Testis (tissue), 2 donors: ENCODE measurements at regions not wholly inside any gene's neighbourhood (a gene's known extent, or its start where the extent isn't known, plus 50 kb on each side); places are given as distances from the start of the nearest gene placed in this dataset.

Source experiments
- DNase-seq: peaks from one replicate; pipeline ENCODE4 v3.0.0-alpha.2; 2019
- H3K27ac ChIP-seq, 2 donors: fragments of 200-600 bp; sonication (generic); one replicate each; pipeline ENCODE4 v1.5.1; 2019
- H3K27me3 ChIP-seq: fragments of 200-600 bp; sonication (generic); one replicate; pipeline ENCODE4 v1.5.1; 2019
- H3K36me3 ChIP-seq: fragments of 200-600 bp; sonication (generic); one replicate; pipeline ENCODE4 v1.5.1; 2017; ENCODE audit warnings: low read depth; ENCODE audit errors: missing control alignments
- H3K4me1 ChIP-seq: fragments of 200-600 bp; sonication (generic); one replicate; pipeline ENCODE4 v1.5.1; 2019
- H3K4me3 ChIP-seq, 2 donors: fragments of 200-600 bp; sonication (generic); one replicate each; pipeline ENCODE4 v1.5.1; 2017 to 2019
- H3K9me3 ChIP-seq: fragments of 200-600 bp; sonication (generic); one replicate; pipeline ENCODE4 v1.5.1; 2017
- CTCF ChIP-seq, 3 experiments: fragments of 450-650 bp in 2 of 3; fragments of 200-600 bp in 1 of 3; sonication (generic) in 1 of 3; IDR thresholded peaks; one replicate each; pipeline ENCODE4 v1.5.1; 2016 to 2019; ENCODE audit warnings: antibody characterized with exemption in 3 of 3, mild to moderate bottlenecking in 2 of 3, moderate library complexity in 1 of 3
- POLR2A ChIP-seq: fragments of 450-650 bp; IDR thresholded peaks from one replicate; pipeline ENCODE4 v1.6.1; 2017; ENCODE audit warnings: antibody characterized with exemption, mild to moderate bottlenecking, moderate library complexity
- WGBS, 2 donors: methylation state at CpG; one replicate each; pipeline ENCODE4 v1.1.5; 2018; 5-methylcytosine and 5-hydroxymethylcytosine counted together
- intact Hi-C: fragments of 100-400 bp; cut with DNase I; formaldehyde crosslinking; loops from one replicate; pipeline ENCODE4 v1.15.1; 2023; ENCODE audit warnings: low total_unique reads

GRCh38 chr6:95795927-95796326 is 218.6 kb downstream of the MANEA start:
- no peak overlapping the region for H3K27ac ChIP-seq
- H3K36me3 ChIP-seq, result no peaks in the 10 kb centered on the region
- no peaks in the 10 kb centered on the region for H3K27me3 ChIP-seq
- no peak overlapping the region for H3K4me3 ChIP-seq
- TF ChIP-seq CTCF (IDR thresholded peaks at IDR 0.05), result no peak
- TF ChIP-seq POLR2A, result no peak
- no peaks in the 10 kb centered on the region for H3K4me1 ChIP-seq
- intact Hi-C loops, result no loop called here
- no peak for DNase-seq
- no peaks in the 10 kb centered on the region for H3K9me3 ChIP-seq

GRCh38 chr6:95797054-95797453 is 218.7 kb upstream of the FUT9 start:
- TF ChIP-seq CTCF (IDR thresholded peaks at IDR 0.05) (no peak), POLR2A (no peak)
- no peaks in the 10 kb centered on the region for H3K36me3 ChIP-seq
- no peaks in the 10 kb centered on the region for H3K9me3 ChIP-seq
- no peaks in the 10 kb centered on the region for H3K27me3 ChIP-seq
- intact Hi-C loops, result no loop called here
- H3K4me1 ChIP-seq, result no peaks in the 10 kb centered on the region
- H3K27ac ChIP-seq, result no peak overlapping the region
- DNase-seq, result no peak
- no peak overlapping the region for H3K4me3 ChIP-seq
- WGBS, 2 donors, result 89 to 94% methylated on average over 2 of the region's 2 CpGs

GRCh38 chr6:95802978-95803377 is 212.8 kb upstream of the FUT9 start:
- no peak overlapping the region for H3K4me3 ChIP-seq
- intact Hi-C loops, result no loop called here
- DNase-seq, result no peak
- no peaks in the 10 kb centered on the region for H3K27me3 ChIP-seq
- no peak overlapping the region for H3K27ac ChIP-seq
- no peak for TF ChIP-seq POLR2A
- TF ChIP-seq CTCF (IDR thresholded peaks at IDR 0.05), result no peak
- H3K9me3 ChIP-seq, result no peaks in the 10 kb centered on the region
- H3K36me3 ChIP-seq, result no peaks in the 10 kb centered on the region
- no peaks in the 10 kb centered on the region for H3K4me1 ChIP-seq

- no peaks in the 10 kb centered on the region for H3K9me3 ChIP-seq
- no peak for DNase-seq
- intact Hi-C loops, result no loop called here
Observed at GRCh38 chr6:95803889-95804288, 211.9 kb upstream of the FUT9 start.

More at GRCh38 chr6:95803889-95804288, 211.9 kb upstream of the FUT9 start:
- TF ChIP-seq CTCF (IDR thresholded peaks at IDR 0.05), result no peak
- no peak for TF ChIP-seq POLR2A
- H3K27ac ChIP-seq, result no peak overlapping the region
- H3K27me3 ChIP-seq, result no peaks in the 10 kb centered on the region
- no peaks in the 10 kb centered on the region for H3K4me1 ChIP-seq
- H3K4me3 ChIP-seq, result no peak overlapping the region
- H3K36me3 ChIP-seq, result no peaks in the 10 kb centered on the region
